RWPE2 (cell line): ENCODE measurements at regions not wholly inside any gene's neighbourhood (a gene's known extent, or its start where the extent isn't known, plus 50 kb on each side); places are given as distances from the start of the nearest gene placed in this dataset.
"Not testable (repeated sequence)": the region's sequence is repeated elsewhere in the genome, so short reads cannot be mapped to it uniquely, and the experiment has no call there.

ENCODE experiments used
- ATAC-seq: fragments of 200-7000 bp; cut with Tn5 transposase; 3 replicates; pipeline ENCODE4 v1.9.1; 2021; ENCODE audit warnings: low read depth
- DNase-seq: peaks from one replicate; pipeline ENCODE4 v3.0.0-alpha.2; 2020; ENCODE audit warnings: low spot score
- H3K27ac ChIP-seq: fragments of 450-650 bp; 2 replicates; pipeline ENCODE4 v1.5.1; 2017; ENCODE audit warnings: mild to moderate bottlenecking; ENCODE audit not compliant: poor library complexity, severe bottlenecking
- H3K27me3 ChIP-seq: fragments of 250-450 bp; sonication (Bioruptor Pico); 2 replicates; pipeline ENCODE4 v1.5.1; 2021; ENCODE audit warnings: mild to moderate bottlenecking, moderate library complexity; ENCODE audit not compliant: insufficient read depth, poor library complexity, severe bottlenecking
- H3K36me3 ChIP-seq: fragments of 250-450 bp; sonication (Bioruptor Pico); 2 replicates; pipeline ENCODE4 v1.5.1; 2020; ENCODE audit warnings: low read depth, mild to moderate bottlenecking, moderate library complexity
- H3K4me1 ChIP-seq: fragments of 250-450 bp; sonication (Bioruptor Pico); 2 replicates; pipeline ENCODE4 v1.5.1; 2021; ENCODE audit warnings: mild to moderate bottlenecking, moderate library complexity; ENCODE audit not compliant: insufficient read depth, poor library complexity, severe bottlenecking
- H3K4me3 ChIP-seq: fragments of 250-450 bp; sonication (Bioruptor Pico); 2 replicates; pipeline ENCODE4 v1.5.1; 2021; ENCODE audit warnings: mild to moderate bottlenecking, moderate library complexity; ENCODE audit not compliant: severe bottlenecking
- H3K9me3 ChIP-seq: fragments of 250-450 bp; sonication (Bioruptor Pico); 2 replicates; pipeline ENCODE4 v1.5.1; 2021; ENCODE audit warnings: mild to moderate bottlenecking, moderate library complexity; ENCODE audit not compliant: severe bottlenecking
- CTCF ChIP-seq: fragments of 450-650 bp; IDR thresholded peaks from one replicate; pipeline ENCODE4 v1.5.1; 2017; ENCODE audit warnings: mild to moderate bottlenecking, moderate library complexity; ENCODE audit not compliant: poor library complexity, severe bottlenecking

DNA sequence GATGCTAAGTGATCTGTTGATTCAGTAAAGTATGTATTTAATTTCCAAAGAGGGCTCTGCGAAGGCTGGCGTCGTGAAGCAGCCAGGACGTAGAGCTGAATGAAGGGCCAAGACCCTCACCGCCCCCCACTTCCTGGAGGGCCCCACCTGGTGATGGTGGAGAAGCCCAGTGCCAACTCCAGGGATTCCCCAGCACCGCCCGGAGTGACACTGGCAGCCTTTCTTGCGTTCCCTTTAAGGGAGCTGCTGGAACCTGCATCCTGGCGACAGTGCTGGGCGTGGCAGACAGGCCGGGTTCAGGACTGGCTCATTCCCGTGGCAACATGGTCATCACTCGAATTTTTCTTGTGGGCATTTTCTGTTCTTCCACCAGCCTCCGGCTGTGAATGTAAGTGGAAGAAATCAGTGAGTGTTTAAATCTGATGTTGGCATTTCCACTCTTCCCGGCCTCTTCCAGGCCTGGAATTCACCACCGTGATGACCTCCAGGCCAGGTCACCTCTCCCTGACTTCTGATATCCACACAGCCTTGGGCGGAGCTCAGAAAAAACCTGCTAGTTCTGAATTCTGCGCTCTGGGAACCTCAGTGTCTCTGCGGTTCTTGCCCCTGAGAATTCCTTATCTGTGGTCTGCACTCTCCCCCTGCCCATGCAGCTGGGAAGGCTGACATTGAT, 57.4 kb upstream of the DACT2 start:
- ATAC-seq: no peak

GRCh38 chr6:168377484-168377855, 57.9 kb upstream of the DACT2 start:
- no peaks in the 10 kb centered on the region for H3K4me1 ChIP-seq
- no peak for ATAC-seq
- no peak overlapping the region for H3K27ac ChIP-seq
- no peaks in the 10 kb centered on the region for H3K36me3 ChIP-seq
- DNase-seq: no peak
- TF ChIP-seq CTCF: no peak
- no peaks in the 10 kb centered on the region for H3K27me3 ChIP-seq
- H3K4me3 ChIP-seq: no peak overlapping the region
- peaks cover 2% of the 10 kb centered on the region for H3K9me3 ChIP-seq

More for the DNA sequence above, 57.4 kb upstream of the DACT2 start:
- Histone ChIP-seq H3K27me3 (no peaks in the 10 kb centered on the region), H3K4me3 (no peak overlapping the region), H3K4me1 (no peaks in the 10 kb centered on the region), H3K36me3 (no peaks in the 10 kb centered on the region), H3K9me3 (peaks cover 2% of the 10 kb centered on the region), H3K27ac (no peak overlapping the region)
- no peak for TF ChIP-seq CTCF
- no peak for DNase-seq

DNA sequence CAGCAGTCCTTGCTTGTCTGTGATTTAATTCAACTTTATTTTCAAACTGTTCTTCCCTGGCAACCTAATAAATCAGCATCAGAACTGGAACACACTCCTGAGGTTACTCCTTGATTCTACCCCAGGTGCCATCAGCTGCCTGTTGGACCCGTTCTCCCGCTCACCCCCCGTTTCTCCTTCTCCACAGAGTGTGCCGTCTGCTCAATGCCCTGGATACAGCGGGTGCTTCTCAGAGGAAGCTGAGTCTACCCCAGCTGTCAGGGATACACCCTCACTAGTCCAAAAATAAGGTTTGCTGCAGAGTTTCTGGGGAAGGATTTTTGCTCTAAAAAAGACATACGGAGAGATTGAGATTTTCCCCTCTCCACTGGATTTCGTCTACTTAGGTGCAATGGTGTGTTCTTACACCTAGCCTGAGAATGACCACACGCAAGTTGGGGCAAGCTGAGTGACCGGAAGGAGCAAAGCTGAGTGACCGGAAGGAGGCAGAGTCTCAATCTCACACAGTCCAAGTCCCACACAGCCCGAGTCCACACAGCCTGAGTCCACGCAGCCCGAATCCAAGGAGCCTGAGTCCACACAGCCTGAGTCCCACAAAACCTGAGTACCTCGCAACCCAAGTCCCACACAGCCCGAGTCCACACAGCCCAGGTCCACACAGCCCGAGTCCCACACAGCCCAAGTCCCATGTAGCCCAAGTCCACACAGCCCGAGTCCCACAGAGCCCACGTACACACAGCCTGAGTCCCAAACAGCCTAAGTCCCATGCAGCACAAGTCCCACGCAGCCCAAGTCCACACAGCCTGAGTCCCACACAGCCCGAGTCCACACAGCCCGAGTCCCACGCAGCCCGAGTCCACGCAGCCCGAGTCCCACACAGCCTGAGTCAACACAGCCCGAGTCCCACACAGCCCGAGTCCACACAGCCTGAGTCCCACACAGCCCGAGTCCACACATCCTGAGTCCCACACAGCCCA, 58.6 kb upstream of the DACT2 start:
- peaks cover 2% of the 10 kb centered on the region for H3K9me3 ChIP-seq
- no peaks in the 10 kb centered on the region for H3K4me1 ChIP-seq
- no peak overlapping the region for H3K4me3 ChIP-seq
- TF ChIP-seq CTCF: no peak
- no peak overlapping the region for H3K27ac ChIP-seq
- DNase-seq (no peak), ATAC-seq (no peak)
- no peaks in the 10 kb centered on the region for H3K36me3 ChIP-seq
- no peaks in the 10 kb centered on the region for H3K27me3 ChIP-seq

DNA sequence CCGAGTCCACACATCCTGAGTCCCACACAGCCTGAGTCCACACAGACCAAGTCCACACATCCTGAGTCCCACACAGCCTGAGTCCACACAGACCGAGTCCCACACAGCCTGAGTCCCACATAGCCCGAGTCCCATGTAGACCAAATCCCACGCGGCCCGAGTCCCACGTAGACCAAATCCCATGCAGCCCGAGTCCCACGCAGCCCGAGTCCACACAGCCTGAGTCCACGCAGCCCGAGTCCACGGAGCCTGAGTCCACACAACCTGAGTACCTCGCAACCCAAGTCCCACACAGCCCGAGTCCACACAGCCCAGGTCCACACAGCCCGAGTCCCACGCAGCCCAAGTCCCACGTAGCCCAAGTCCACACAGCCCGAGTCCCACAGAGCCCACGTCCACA, 60.0 kb upstream of the DACT2 start:
- not testable (repeated sequence) for H3K27ac ChIP-seq, H3K36me3 ChIP-seq, H3K27me3 ChIP-seq, DNase-seq, ATAC-seq, H3K9me3 ChIP-seq, H3K4me1 ChIP-seq, H3K4me3 ChIP-seq

- H3K4me1 ChIP-seq, H3K36me3 ChIP-seq, ATAC-seq, H3K27ac ChIP-seq, H3K9me3 ChIP-seq, H3K4me3 ChIP-seq: not testable (repeated sequence)
- H3K27me3 ChIP-seq: peaks cover 12% of the 10 kb centered on the region
- peak; percentile 36 for DNase-seq
Observed at GRCh38 chr6:168380166-168380955, 60.6 kb upstream of the SMOC2 start.
